Body of pancreas (tissue), 4 donors: ENCODE measurements at regions not wholly inside any gene's neighbourhood (a gene's known extent, or its start where the extent isn't known, plus 50 kb on each side); places are given as distances from the start of the nearest gene placed in this dataset.

Experiments used
- POLR2A ChIP-seq, 3 donors: fragments of 450-650 bp; IDR thresholded peaks; one replicate each; pipeline ENCODE4 v1.6.1; 2016; ENCODE audit warnings: antibody characterized with exemption in 3 of 3, mild to moderate bottlenecking in 2 of 3
- TF ChIP-seq, protein P1 (sequence below), 7 experiments: fragments of 450-650 bp in 4 of 7; fragments of 200-600 bp in 3 of 7; sonication (generic) in 3 of 7; IDR thresholded peaks; one replicate each; pipeline ENCODE4 v1.5.1; 2016 to 2019; ENCODE audit warnings: antibody characterized with exemption in 7 of 7

DNA sequence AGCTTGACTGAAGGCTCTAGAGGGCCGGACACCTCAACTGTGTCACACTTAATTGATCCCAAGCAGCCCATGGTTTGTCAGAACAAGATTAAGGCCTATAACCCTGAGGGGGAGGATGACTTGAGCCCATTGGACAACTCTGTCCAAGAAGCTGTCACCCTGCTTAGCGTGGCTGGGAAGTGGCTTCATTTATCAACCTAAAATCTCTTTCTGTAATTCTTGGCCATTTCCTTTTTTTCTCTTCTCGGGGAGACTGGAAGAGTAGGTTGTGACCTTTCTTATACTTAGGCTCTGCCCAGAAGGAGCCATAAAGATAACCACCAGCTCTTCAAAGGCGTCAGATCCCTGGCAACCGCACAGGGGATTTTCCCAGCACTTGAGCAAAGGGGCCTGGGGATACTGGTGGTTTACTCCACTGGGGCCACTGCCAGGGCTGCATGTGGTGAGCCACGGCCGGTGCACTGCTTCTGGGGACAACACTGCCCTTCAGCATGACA is 265.5 kb downstream of the CYRIA start:
- TF ChIP-seq, protein P1, sequence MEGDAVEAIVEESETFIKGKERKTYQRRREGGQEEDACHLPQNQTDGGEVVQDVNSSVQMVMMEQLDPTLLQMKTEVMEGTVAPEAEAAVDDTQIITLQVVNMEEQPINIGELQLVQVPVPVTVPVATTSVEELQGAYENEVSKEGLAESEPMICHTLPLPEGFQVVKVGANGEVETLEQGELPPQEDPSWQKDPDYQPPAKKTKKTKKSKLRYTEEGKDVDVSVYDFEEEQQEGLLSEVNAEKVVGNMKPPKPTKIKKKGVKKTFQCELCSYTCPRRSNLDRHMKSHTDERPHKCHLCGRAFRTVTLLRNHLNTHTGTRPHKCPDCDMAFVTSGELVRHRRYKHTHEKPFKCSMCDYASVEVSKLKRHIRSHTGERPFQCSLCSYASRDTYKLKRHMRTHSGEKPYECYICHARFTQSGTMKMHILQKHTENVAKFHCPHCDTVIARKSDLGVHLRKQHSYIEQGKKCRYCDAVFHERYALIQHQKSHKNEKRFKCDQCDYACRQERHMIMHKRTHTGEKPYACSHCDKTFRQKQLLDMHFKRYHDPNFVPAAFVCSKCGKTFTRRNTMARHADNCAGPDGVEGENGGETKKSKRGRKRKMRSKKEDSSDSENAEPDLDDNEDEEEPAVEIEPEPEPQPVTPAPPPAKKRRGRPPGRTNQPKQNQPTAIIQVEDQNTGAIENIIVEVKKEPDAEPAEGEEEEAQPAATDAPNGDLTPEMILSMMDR (IDR thresholded peaks at IDR 0.05), result no peak
- no peak for TF ChIP-seq POLR2A (IDR thresholded peaks at IDR 0.05)
